HG02763 (cell line): ENCODE measurements at regions not wholly inside any gene's neighbourhood (a gene's known extent, or its start where the extent isn't known, plus 50 kb on each side); places are given as distances from the start of the nearest gene placed in this dataset.
"Not testable (repeated sequence)": the region's sequence is repeated elsewhere in the genome, so short reads cannot be mapped to it uniquely, and the experiment has no call there.

Experiments
- ATAC-seq: cut with Tn5 transposase; IDR thresholded peaks from one replicate; pipeline ENCODE4 v1.9.1; 2021; ENCODE audit warnings: mild to moderate bottlenecking, moderate library complexity; ENCODE audit not compliant: unreplicated experiment

GRCh38 chr12:24679126-24679525 is 269.8 kb downstream of the BCAT1 start:
- no peak for ATAC-seq

GRCh38 chr12:24678436-24678835 is 270.5 kb downstream of the BCAT1 start:
- ATAC-seq = no peak

- ATAC-seq = no peak
Observed at GRCh38 chr12:24668563-24668962, 280.3 kb downstream of the BCAT1 start.

- no peak for ATAC-seq
Observed at GRCh38 chr12:24664161-24664880, 284.6 kb downstream of the BCAT1 start.

- ATAC-seq = no peak
Observed at GRCh38 chr12:24661657-24662096, 287.2 kb downstream of the BCAT1 start.

- no peak for ATAC-seq
Observed at GRCh38 chr12:24659016-24659415, 289.9 kb downstream of the BCAT1 start.

GRCh38 chr12:24654344-24654743 is 294.6 kb downstream of the BCAT1 start:
- ATAC-seq = not testable (repeated sequence)

- ATAC-seq = no peak
Observed at GRCh38 chr12:24649634-24650033, 299.3 kb downstream of the BCAT1 start.

- ATAC-seq = no peak
Observed at GRCh38 chr12:24649209-24649608, 299.7 kb downstream of the BCAT1 start.

- ATAC-seq = no peak
Observed at GRCh38 chr12:24645254-24645653, 303.6 kb downstream of the BCAT1 start.

- no peak for ATAC-seq
Observed at GRCh38 chr12:24643120-24644119, 305.5 kb downstream of the BCAT1 start.

- ATAC-seq = no peak
Observed at GRCh38 chr12:24639641-24640040, 309.3 kb downstream of the BCAT1 start.

- no peak for ATAC-seq
Observed at GRCh38 chr12:24632466-24632865, 316.4 kb downstream of the BCAT1 start.

- ATAC-seq = no peak
Observed at GRCh38 chr12:24631676-24632426, 317.1 kb downstream of the BCAT1 start.

- ATAC-seq = no peak
Observed at GRCh38 chr12:24630856-24631255, 318.0 kb downstream of the BCAT1 start.

- ATAC-seq = no peak
Observed at GRCh38 chr12:24630446-24630845, 318.5 kb downstream of the BCAT1 start.

- no peak for ATAC-seq
Observed at GRCh38 chr12:24625103-24625502, 323.8 kb downstream of the BCAT1 start.

- not testable (repeated sequence) for ATAC-seq
Observed at GRCh38 chr12:24619954-24620353, 328.9 kb downstream of the BCAT1 start.

GRCh38 chr12:24617471-24617870 is 331.4 kb downstream of the BCAT1 start:
- ATAC-seq = no peak

- ATAC-seq = no peak
Observed at GRCh38 chr12:24615967-24616411, 332.9 kb downstream of the BCAT1 start.
